HepG2 (cell line): ENCODE measurements at regions not wholly inside any gene's neighbourhood (a gene's known extent, or its start where the extent isn't known, plus 50 kb on each side); places are given as distances from the start of the nearest gene placed in this dataset.

Source experiments
- ATAC-seq: fragments of 200-7000 bp; cut with Tn5 transposase; 3 replicates; pipeline ENCODE4 v1.9.1; 2020; ENCODE audit warnings: mild to moderate bottlenecking, moderate library complexity
- BruUV-seq: library from RNA; stranded (reverse); fragments of 400-500 nt; replicated peaks from 2 replicates; lab custom pipeline; 2021; lab: Mats Ljungman, UMichigan
- CTCF ChIA-PET: fragments of 300-600 bp; formaldehyde crosslinking; extraction: SDS; loops from one replicate; lab custom pipeline; 2021; ENCODE audit warnings: low total read pairs, inconsistent platforms, low intra/inter-chr PET ratio; lab: Yijun Ruan, JAX
- POLR2A ChIA-PET: fragments of 350-600 bp; sonication (Branson Sonifier 250); formaldehyde crosslinking; loops from one replicate; lab custom pipeline; 2020; ENCODE audit warnings: antibody characterized with exemption, inconsistent platforms; lab: Yijun Ruan, JAX
- DNase-seq: peaks from one replicate; pipeline ENCODE4 v3.0.0-alpha.2; 2015; ENCODE audit warnings: low spot score
- FAIRE-seq: peaks from 3 replicates; lab custom pipeline; 2011; peaks lifted over from hg19 to GRCh38; lab: Jason Lieb, UNC
- H2AFZ ChIP-seq: one replicate; pipeline ENCODE4 v1.6.1; 2011; ENCODE audit warnings: low read length, inconsistent platforms
- H3K27ac ChIP-seq: fragments of 300-600 bp; 3 replicates; pipeline ENCODE4 v1.8.0; 2011; ENCODE audit warnings: mixed run types, mild to moderate bottlenecking, mixed read lengths, low read length, inconsistent platforms; ENCODE audit not compliant: insufficient read depth; ENCODE audit errors: extremely low read length
- H3K27me3 ChIP-seq, 2 experiments: fragments of 200-600 bp in 1 of 2; 2 replicates in 1 of 2; 3 replicates in 1 of 2; pipeline versions ENCODE4 v1.6.0 to v1.8.0; 2011; ENCODE audit warnings: low read length in 2 of 2, mild to moderate bottlenecking in 2 of 2, moderate library complexity in 2 of 2, inconsistent platforms in 1 of 2; ENCODE audit not compliant: insufficient read depth in 2 of 2, control insufficient read depth in 1 of 2
- H3K36me3 ChIP-seq, 2 experiments: fragments of 200-600 bp in 1 of 2; replicated peaks in 1 of 2; 2 replicates in 1 of 2; 3 replicates in 1 of 2; pipeline versions ENCODE4 v1.5.1 to v1.8.0; 2011; ENCODE audit warnings: low read length in 2 of 2, inconsistent platforms in 1 of 2; ENCODE audit not compliant: insufficient read depth in 2 of 2, control insufficient read depth in 1 of 2
- H3K4me1 ChIP-seq: 2 replicates; pipeline ENCODE4 v1.5.1; 2012; ENCODE audit warnings: low read length, inconsistent platforms; ENCODE audit not compliant: insufficient read depth
- H3K4me2 ChIP-seq: 2 replicates; pipeline ENCODE4 v1.6.0; 2011; ENCODE audit warnings: low read depth, low read length, inconsistent platforms
- H3K4me3 ChIP-seq, 3 experiments: fragments of 200-600 bp in 1 of 3; sonication (generic), shearing (Covaris generic) in 1 of 3; replicated peaks in 1 of 3; 2 replicates each; pipeline ENCODE4 v1.5.1; 2011 to 2016; ENCODE audit warnings: low read length in 3 of 3, inconsistent platforms in 2 of 3, low read depth in 2 of 3, mild to moderate bottlenecking in 2 of 3, control low read depth in 1 of 3, mixed read lengths in 1 of 3; ENCODE audit not compliant: insufficient read depth in 1 of 3
- H3K79me2 ChIP-seq: one replicate; pipeline ENCODE4 v1.6.1; 2011; ENCODE audit warnings: low read length, inconsistent platforms; ENCODE audit not compliant: insufficient read depth
- H3K9ac ChIP-seq: 2 replicates; pipeline ENCODE4 v1.6.0; 2011; ENCODE audit warnings: mild to moderate bottlenecking, low read depth, low read length, inconsistent platforms; ENCODE audit not compliant: insufficient read depth
- H3K9me3 ChIP-seq: 2 replicates; pipeline ENCODE4 v1.5.1; 2012; ENCODE audit warnings: mild to moderate bottlenecking, low read length
- H4K20me1 ChIP-seq: 2 replicates; pipeline ENCODE4 v1.6.0; 2011; ENCODE audit warnings: inconsistent platforms, mild to moderate bottlenecking, low read length, moderate library complexity; ENCODE audit not compliant: insufficient read depth
- ATF7 ChIP-seq, 2 experiments: fragments of 450-650 bp in 1 of 2; sonication (generic) in 1 of 2; formaldehyde crosslinking in 1 of 2; IDR thresholded peaks; 2 replicates each; pipeline versions ENCODE4 v1.4.0 to v1.6.1; 2016 to 2020; ENCODE audit warnings: antibody characterized with exemption in 1 of 2, mild to moderate bottlenecking in 1 of 2, missing genetic modification reagents in 1 of 2
- EEA1 ChIP-seq: sonication (generic); formaldehyde crosslinking; IDR thresholded peaks from 2 replicates; pipeline ENCODE4 v1.5.1; 2020; ENCODE audit warnings: mild to moderate bottlenecking, missing genetic modification reagents, borderline replicate concordance
- MAX ChIP-seq: IDR thresholded peaks from 2 replicates; pipeline ENCODE4 v1.6.1; 2012; ENCODE audit warnings: inconsistent platforms
- MXI1 ChIP-seq: IDR thresholded peaks from 3 replicates; pipeline ENCODE4 v1.6.1; 2012; ENCODE audit warnings: low read depth, low read length, inconsistent platforms, borderline replicate concordance
- NFYB ChIP-seq: sonication (generic); formaldehyde crosslinking; IDR thresholded peaks from 2 replicates; pipeline ENCODE4 v1.4.0; 2020; ENCODE audit warnings: missing genetic modification reagents
- RBM39 ChIP-seq: fragments of 200-400 bp; formaldehyde crosslinking; IDR thresholded peaks from one replicate; pipeline ENCODE4 v1.6.1; 2018; ENCODE audit warnings: antibody characterized with exemption, mild to moderate bottlenecking, low read depth, low read length; ENCODE audit not compliant: poor library complexity, severe bottlenecking
- TRIM22 ChIP-seq: fragments of 450-650 bp; IDR thresholded peaks from 2 replicates; pipeline ENCODE4 v1.6.1; 2017
- ZFP36 ChIP-seq: fragments of 150-350 bp; IDR thresholded peaks from 2 replicates; pipeline ENCODE4 v1.6.1; 2018; ENCODE audit warnings: borderline replicate concordance, low read length, low read depth; ENCODE audit not compliant: partially characterized antibody
- ZNF138 ChIP-seq: sonication (generic); formaldehyde crosslinking; IDR thresholded peaks from 2 replicates; pipeline ENCODE4 v1.5.0; 2020; ENCODE audit warnings: mild to moderate bottlenecking, low read depth, missing genetic modification reagents
- ZNF432 ChIP-seq: sonication (generic); formaldehyde crosslinking; IDR thresholded peaks from 2 replicates; pipeline ENCODE4 v1.5.0; 2020; ENCODE audit warnings: missing genetic modification reagents, mild to moderate bottlenecking, borderline replicate concordance
- ZNF7 ChIP-seq: IDR thresholded peaks from 2 replicates; pipeline ENCODE4 v1.6.1; 2016; ENCODE audit warnings: missing biosample characterization, missing genetic modification reagents
- ZNF790 ChIP-seq: sonication (generic); formaldehyde crosslinking; IDR thresholded peaks from 2 replicates; pipeline ENCODE4 v1.8.0; 2022; ENCODE audit warnings: missing genetic modification reagents, mild to moderate bottlenecking, borderline replicate concordance
- WGBS: methylation state at CpG from one replicate; pipeline ENCODE4 v1.1.6; 2017; ENCODE audit warnings: low lambda C conversion rate; 5-methylcytosine and 5-hydroxymethylcytosine counted together
- in situ Hi-C: cut with HindIII; loops from 2 replicates; pipeline ENCODE4 v1.10.0; 2017; ENCODE audit warnings: low pct_unique_long_range_greater_than_20kb; ENCODE audit not compliant: extremely low pct_ligation_motif_present
- intact Hi-C: fragments of 100-400 bp; cut with micrococcal nuclease; formaldehyde crosslinking; loops from one replicate; pipeline ENCODE4 v1.10.0; 2022; ENCODE audit not compliant: unreplicated experiment
- TF ChIP-seq, protein P1 (sequence below): IDR thresholded peaks from 2 replicates; pipeline ENCODE4 v1.6.1; 2016
- TF ChIP-seq, protein P2 (sequence below): sonication (generic); formaldehyde crosslinking; IDR thresholded peaks from 2 replicates; pipeline ENCODE4 v1.4.0; 2020; ENCODE audit warnings: missing genetic modification reagents

DNA sequence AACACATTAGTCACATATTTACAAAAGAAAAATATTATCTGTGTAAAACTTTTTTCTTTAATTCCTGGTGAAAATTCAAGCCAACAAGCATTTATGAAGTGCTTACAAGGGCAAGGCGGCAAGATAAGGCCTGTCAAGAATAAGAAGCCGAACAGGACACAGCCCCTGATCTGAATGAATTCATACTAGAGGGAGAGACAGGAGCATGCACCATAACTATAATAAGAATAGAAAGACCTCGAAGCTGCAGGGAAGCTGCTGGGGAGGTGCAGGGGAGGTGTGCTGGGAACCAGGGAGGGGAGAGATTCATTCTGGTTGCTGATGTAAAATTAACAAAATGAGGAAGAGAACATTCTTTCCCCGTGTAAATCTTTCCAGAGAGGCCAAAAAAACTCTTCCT, 60.5 kb upstream of the TARDBP start:
- ChIA-PET POLR2A (no interaction called here), CTCF (no interaction called here)
- Histone ChIP-seq H3K4me2 (no peak overlapping the region), H3K4me3 (no peak overlapping the region), H4K20me1 (no peaks in the 10 kb centered on the region), H3K9me3 (no peaks in the 10 kb centered on the region), H3K36me3 (no peaks in the 10 kb centered on the region), H3K27me3 (peaks cover 13 to 41% of the 10 kb centered on the region in 2 experiments), H3K4me1 (no peaks in the 10 kb centered on the region), H3K27ac (no peak overlapping the region), H3K79me2 (no peaks in the 10 kb centered on the region), H3K9ac (no peak overlapping the region), H2AFZ (no peak overlapping the region)
- BruUV-seq, result no TSS peak
- in situ Hi-C loops (no loop called here), intact Hi-C loops (no loop called here)
- DNase-seq (no peak), ATAC-seq (no peak), FAIRE-seq (no peak)
- no peak for TF ChIP-seq ZNF138 (CRISPR knock-in tag)
- TF ChIP-seq, protein P1, sequence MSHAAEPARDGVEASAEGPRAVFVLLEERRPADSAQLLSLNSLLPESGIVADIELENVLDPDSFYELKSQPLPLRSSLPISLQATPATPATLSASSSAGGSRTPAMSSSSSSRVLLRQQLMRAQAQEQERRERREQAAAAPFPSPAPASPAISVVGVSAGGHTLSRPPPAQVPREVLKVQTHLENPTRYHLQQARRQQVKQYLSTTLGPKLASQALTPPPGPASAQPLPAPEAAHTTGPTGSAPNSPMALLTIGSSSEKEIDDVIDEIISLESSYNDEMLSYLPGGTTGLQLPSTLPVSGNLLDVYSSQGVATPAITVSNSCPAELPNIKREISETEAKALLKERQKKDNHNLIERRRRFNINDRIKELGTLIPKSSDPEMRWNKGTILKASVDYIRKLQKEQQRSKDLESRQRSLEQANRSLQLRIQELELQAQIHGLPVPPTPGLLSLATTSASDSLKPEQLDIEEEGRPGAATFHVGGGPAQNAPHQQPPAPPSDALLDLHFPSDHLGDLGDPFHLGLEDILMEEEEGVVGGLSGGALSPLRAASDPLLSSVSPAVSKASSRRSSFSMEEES, result no peak
- no peak for TF ChIP-seq EEA1 (CRISPR knock-in tag)
- TF ChIP-seq, protein P2, sequence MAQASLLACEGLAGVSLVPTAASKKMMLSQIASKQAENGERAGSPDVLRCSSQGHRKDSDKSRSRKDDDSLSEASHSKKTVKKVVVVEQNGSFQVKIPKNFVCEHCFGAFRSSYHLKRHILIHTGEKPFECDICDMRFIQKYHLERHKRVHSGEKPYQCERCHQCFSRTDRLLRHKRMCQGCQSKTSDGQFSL (CRISPR knock-in tag), result no peak
- TF ChIP-seq ZNF790, result no peak
- no peak for TF ChIP-seq ZNF7 (CRISPR knock-in tag)
- TF ChIP-seq RBM39, result no peak
- TF ChIP-seq NFYB, result no peak
- TF ChIP-seq MXI1, result no peak
- TF ChIP-seq ZFP36, result no peak
- no peak for TF ChIP-seq ZNF432 (CRISPR knock-in tag)
- no peak for TF ChIP-seq MAX
- no peak for TF ChIP-seq TRIM22
- no peak for TF ChIP-seq ATF7 (IDR thresholded peaks at IDR 0.05)
- TF ChIP-seq ATF7 (CRISPR knock-in tag; IDR thresholded peaks at IDR 0.05), result no peak
- WGBS, result 40% methylated on average over 4 of the region's 4 CpGs
